Duodenal mucosa (tissue), 2 donors: ENCODE measurements at regions not wholly inside any gene's neighbourhood (a gene's known extent, or its start where the extent isn't known, plus 50 kb on each side); places are given as distances from the start of the nearest gene placed in this dataset.

Experiments
- H3K27ac ChIP-seq: one replicate; pipeline ENCODE4 v1.7.0; 2013; ENCODE audit warnings: low read depth, low read length
- H3K27me3 ChIP-seq, 2 donors: one replicate each; pipeline ENCODE4 v1.7.0; 2013; ENCODE audit warnings: low read length in 2 of 2, control low read depth in 1 of 2; ENCODE audit not compliant: insufficient read depth in 2 of 2, control insufficient read depth in 1 of 2
- H3K36me3 ChIP-seq, 2 donors: one replicate each; pipeline ENCODE4 v1.7.0; 2013; ENCODE audit warnings: low read length in 2 of 2, control low read depth in 1 of 2; ENCODE audit not compliant: insufficient read depth in 2 of 2, control insufficient read depth in 1 of 2
- H3K4me1 ChIP-seq, 2 donors: one replicate each; pipeline ENCODE4 v1.7.0; 2013; ENCODE audit warnings: low read length in 2 of 2, control low read depth in 1 of 2; ENCODE audit not compliant: insufficient read depth in 2 of 2, control insufficient read depth in 1 of 2
- H3K4me3 ChIP-seq, 2 donors: one replicate each; pipeline ENCODE4 v1.7.0; 2013; ENCODE audit warnings: low read length in 2 of 2, low read depth in 1 of 2
- H3K9ac ChIP-seq, 2 donors: one replicate each; pipeline ENCODE4 v1.7.0; 2013; ENCODE audit warnings: low read length in 2 of 2, low read depth in 1 of 2
- H3K9me3 ChIP-seq, 2 donors: one replicate each; pipeline ENCODE4 v1.7.0; 2013; ENCODE audit warnings: low read length in 2 of 2, control low read depth in 1 of 2; ENCODE audit not compliant: control insufficient read depth in 1 of 2

DNA sequence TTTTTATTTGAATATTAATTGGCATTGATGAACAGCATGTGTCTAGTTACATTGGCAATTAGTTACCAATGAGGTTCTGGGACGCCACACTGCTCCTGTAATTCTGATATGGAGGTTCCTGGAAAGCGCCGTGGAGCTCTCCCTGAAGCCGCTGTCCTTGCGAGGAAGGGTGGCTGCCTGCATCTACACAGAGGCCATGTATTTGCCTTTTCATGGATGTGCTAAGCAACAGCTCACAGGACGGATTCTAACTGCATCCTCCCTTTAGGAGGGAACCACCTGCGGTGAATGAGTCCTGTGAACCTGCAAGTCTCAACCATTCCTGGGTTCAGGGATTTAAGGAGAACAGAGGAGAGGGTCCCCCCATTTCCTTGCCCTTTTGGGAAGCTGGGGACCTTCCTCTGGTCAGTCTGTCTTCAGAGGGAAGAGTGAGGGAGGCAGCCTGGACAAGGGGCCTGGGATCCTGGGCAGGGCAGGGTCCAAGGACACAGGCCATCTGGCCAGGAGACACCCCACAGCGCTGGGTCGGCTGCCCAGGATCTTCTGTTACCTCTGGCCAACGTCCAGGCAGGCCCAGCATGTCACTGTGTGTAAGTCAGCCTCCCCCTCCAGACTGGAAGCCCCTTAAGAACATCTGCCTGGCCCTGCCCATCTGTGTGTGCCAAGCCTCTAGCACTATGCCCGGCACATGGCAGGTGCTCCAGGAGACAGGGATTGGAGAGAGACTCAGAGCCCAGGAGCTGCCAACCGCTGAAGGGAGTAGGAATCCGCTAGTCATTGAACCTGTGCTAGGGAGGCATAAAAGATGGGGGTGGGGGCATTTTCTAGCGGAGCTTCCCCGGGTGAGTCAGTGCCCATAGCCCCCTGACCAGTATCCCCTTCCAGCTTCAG, 314.1 kb upstream of the TNRC6C start:
- Histone ChIP-seq H3K9ac (no peak overlapping the region), H3K36me3 (no peaks in the 10 kb centered on the region), H3K4me3 (no peak overlapping the region), H3K9me3 (no peaks in the 10 kb centered on the region), H3K27ac (no peak overlapping the region), H3K27me3 (peaks cover 0 to 6% of the 10 kb centered on the region in 2 donors), H3K4me1 (no peaks in the 10 kb centered on the region)

GRCh38 chr17:77645072-77646045, 313.1 kb upstream of the TNRC6C start:
- Histone ChIP-seq H3K27ac (no peak overlapping the region), H3K36me3 (no peaks in the 10 kb centered on the region), H3K4me3 (peak overlapping the region in 1 of 2 donors; percentile 30), H3K9ac (no peak overlapping the region), H3K9me3 (no peaks in the 10 kb centered on the region), H3K27me3 (peaks cover 0 to 6% of the 10 kb centered on the region in 2 donors), H3K4me1 (no peaks in the 10 kb centered on the region)

GRCh38 chr17:77646046-77646430, 312.5 kb upstream of the TNRC6C start:
- no peak overlapping the region for H3K27ac ChIP-seq
- no peak overlapping the region for H3K9ac ChIP-seq
- no peaks in the 10 kb centered on the region for H3K9me3 ChIP-seq
- H3K27me3 ChIP-seq, result peaks cover 3 to 6% of the 10 kb centered on the region in 2 donors
- H3K4me1 ChIP-seq, result no peaks in the 10 kb centered on the region
- H3K4me3 ChIP-seq, result no peak overlapping the region
- no peaks in the 10 kb centered on the region for H3K36me3 ChIP-seq

DNA sequence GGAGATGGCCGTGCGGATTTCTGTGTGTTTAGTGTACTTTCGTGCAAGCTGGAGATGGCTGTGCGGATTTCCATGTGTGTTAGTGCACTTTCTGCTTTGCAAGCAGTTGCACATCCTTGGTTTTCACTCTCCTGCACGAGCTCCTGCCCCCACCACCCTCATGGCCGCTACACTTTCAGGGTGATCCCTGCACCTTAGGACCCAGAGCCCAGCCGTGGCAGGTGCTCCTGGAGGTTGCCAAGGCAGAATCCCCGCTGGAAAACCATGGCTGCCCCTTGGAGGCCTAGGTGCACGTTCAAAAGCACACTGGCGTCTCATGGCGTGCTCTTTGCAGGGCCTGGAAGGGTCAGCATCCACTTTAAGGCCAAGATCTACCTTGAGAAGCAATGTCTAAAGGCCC, 311.0 kb upstream of the TNRC6C start:
- no peak overlapping the region for H3K4me3 ChIP-seq
- no peaks in the 10 kb centered on the region for H3K9me3 ChIP-seq
- H3K9ac ChIP-seq, result no peak overlapping the region
- no peaks in the 10 kb centered on the region for H3K36me3 ChIP-seq
- no peak overlapping the region for H3K27ac ChIP-seq
- H3K27me3 ChIP-seq, result peaks cover 3 to 6% of the 10 kb centered on the region in 2 donors
- H3K4me1 ChIP-seq, result no peaks in the 10 kb centered on the region

GRCh38 chr17:77649717-77650211, 308.7 kb upstream of the TNRC6C start:
- Histone ChIP-seq H3K36me3 (no peaks in the 10 kb centered on the region), H3K4me3 (no peak overlapping the region), H3K27me3 (peaks cover 3 to 7% of the 10 kb centered on the region in 2 donors), H3K27ac (no peak overlapping the region), H3K9ac (no peak overlapping the region), H3K9me3 (no peaks in the 10 kb centered on the region), H3K4me1 (no peaks in the 10 kb centered on the region)

GRCh38 chr17:77651988-77652387, 306.5 kb upstream of the TNRC6C start:
- H3K9ac ChIP-seq, result no peak overlapping the region
- H3K4me3 ChIP-seq, result no peak overlapping the region
- no peaks in the 10 kb centered on the region for H3K36me3 ChIP-seq
- H3K27me3 ChIP-seq, result peaks cover 9 to 13% of the 10 kb centered on the region in 2 donors
- no peaks in the 10 kb centered on the region for H3K9me3 ChIP-seq
- H3K4me1 ChIP-seq, result no peaks in the 10 kb centered on the region
- H3K27ac ChIP-seq, result no peak overlapping the region

GRCh38 chr17:77654296-77654695, 304.2 kb upstream of the TNRC6C start:
- no peaks in the 10 kb centered on the region for H3K36me3 ChIP-seq
- no peak overlapping the region for H3K27ac ChIP-seq
- H3K4me3 ChIP-seq, result no peak overlapping the region
- no peaks in the 10 kb centered on the region for H3K4me1 ChIP-seq
- H3K9ac ChIP-seq, result no peak overlapping the region
- no peaks in the 10 kb centered on the region for H3K9me3 ChIP-seq
- H3K27me3 ChIP-seq, result peaks cover 20 to 21% of the 10 kb centered on the region in 2 donors

- H3K36me3 ChIP-seq, result no peaks in the 10 kb centered on the region
- no peak overlapping the region for H3K9ac ChIP-seq
- H3K27ac ChIP-seq, result no peak overlapping the region
- H3K9me3 ChIP-seq, result no peaks in the 10 kb centered on the region
- H3K27me3 ChIP-seq, result peaks cover 20 to 21% of the 10 kb centered on the region in 2 donors
- no peak overlapping the region for H3K4me3 ChIP-seq
- H3K4me1 ChIP-seq, result no peaks in the 10 kb centered on the region
Measured at GRCh38 chr17:77654850-77655249, 303.7 kb upstream of the TNRC6C start.

- H3K27ac ChIP-seq, result no peak overlapping the region
- H3K9ac ChIP-seq, result no peak overlapping the region
- no peak overlapping the region for H3K4me3 ChIP-seq
- H3K9me3 ChIP-seq, result no peaks in the 10 kb centered on the region
- H3K27me3 ChIP-seq, result peaks cover 17 to 21% of the 10 kb centered on the region in 2 donors
- no peaks in the 10 kb centered on the region for H3K4me1 ChIP-seq
- no peaks in the 10 kb centered on the region for H3K36me3 ChIP-seq
Measured at GRCh38 chr17:77656054-77656453, 302.4 kb upstream of the TNRC6C start.

DNA sequence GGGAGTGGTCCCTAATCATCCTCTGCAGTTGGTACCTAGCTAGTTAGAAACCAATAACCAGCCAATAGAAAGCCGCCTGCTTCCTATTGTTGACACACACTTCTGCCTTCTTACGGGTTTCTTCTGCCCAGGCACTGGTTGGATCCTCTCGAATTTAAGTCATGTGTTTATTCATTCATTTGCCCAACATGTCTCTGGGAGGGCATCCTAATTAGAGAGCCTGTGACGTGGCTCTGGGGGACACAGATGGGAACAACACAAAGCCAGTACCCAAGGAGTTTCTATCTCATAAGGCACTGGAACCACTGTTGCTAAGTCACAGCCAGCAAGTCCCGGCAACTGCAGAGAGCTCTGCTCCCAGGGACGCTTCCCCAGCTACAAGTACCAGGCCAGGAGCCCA, 300.7 kb upstream of the TNRC6C start:
- Histone ChIP-seq H3K4me3 (no peak overlapping the region), H3K4me1 (no peaks in the 10 kb centered on the region), H3K27ac (no peak overlapping the region), H3K36me3 (no peaks in the 10 kb centered on the region), H3K9me3 (no peaks in the 10 kb centered on the region), H3K9ac (no peak overlapping the region), H3K27me3 (peaks cover 17 to 21% of the 10 kb centered on the region in 2 donors)
